Gastrocnemius medialis (tissue), 4 donors: ENCODE measurements at regions not wholly inside any gene's neighbourhood (a gene's known extent, or its start where the extent isn't known, plus 50 kb on each side); places are given as distances from the start of the nearest gene placed in this dataset.

Source experiments
- ATAC-seq, 2 donors: fragments of 150-250 bp; one replicate each; pipeline ENCODE4 v1.9.1; 2016
- DNase-seq, 2 donors: peaks; one replicate each; pipeline ENCODE4 v3.0.0-alpha.2; 2019
- H3K27ac ChIP-seq, 4 donors: fragments of 200-600 bp; sonication (generic); 1 replicate in 1 of 4; 2 replicates in 3 of 4; pipeline ENCODE4 v1.5.1; 2016 to 2018; ENCODE audit warnings: mild to moderate bottlenecking in 2 of 4, moderate library complexity in 1 of 4
- H3K27me3 ChIP-seq, 3 donors: fragments of 200-600 bp; sonication (generic) in 2 of 3; 1 replicate in 1 of 3; 2 replicates in 2 of 3; pipeline versions ENCODE4 v1.5.1 to v1.6.0; 2016 to 2019; ENCODE audit warnings: mild to moderate bottlenecking in 1 of 3, moderate library complexity in 1 of 3
- H3K36me3 ChIP-seq, 2 donors: fragments of 200-600 bp; sonication (generic) in 1 of 2; one replicate each; pipeline ENCODE4 v1.5.1; 2017 to 2018
- H3K4me1 ChIP-seq, 2 donors: fragments of 200-600 bp; sonication (generic) in 1 of 2; one replicate each; pipeline ENCODE4 v1.5.1; 2016 to 2017; ENCODE audit warnings: mild to moderate bottlenecking in 2 of 2
- H3K4me3 ChIP-seq, 4 donors: fragments of 200-600 bp; sonication (generic) in 3 of 4; 1 replicate in 1 of 4; 2 replicates in 3 of 4; pipeline ENCODE4 v1.5.1; 2016 to 2019; ENCODE audit warnings: mild to moderate bottlenecking in 2 of 4
- H3K9me3 ChIP-seq, 3 donors: fragments of 200-600 bp; sonication (generic) in 2 of 3; 1 replicate in 1 of 3; 2 replicates in 2 of 3; pipeline ENCODE4 v1.5.1; 2016 to 2019
- CTCF ChIP-seq, 5 experiments: fragments of 450-650 bp in 3 of 5; fragments of 200-600 bp in 2 of 5; sonication (generic) in 2 of 5; IDR thresholded peaks in 4 of 5; conservative IDR thresholded peaks in 1 of 5; 1 replicate in 4 of 5; 2 replicates in 1 of 5; pipeline ENCODE4 v1.5.1; 2016 to 2019; ENCODE audit warnings: antibody characterized with exemption in 5 of 5, mild to moderate bottlenecking in 3 of 5, moderate library complexity in 3 of 5
- POLR2A ChIP-seq, 2 donors: fragments of 450-650 bp; IDR thresholded peaks; one replicate each; pipeline ENCODE4 v1.6.1; 2017; ENCODE audit warnings: antibody characterized with exemption in 2 of 2, mild to moderate bottlenecking in 2 of 2, moderate library complexity in 2 of 2
- in situ Hi-C, 4 donors: fragments of 200-750 bp; cut with MboI; loops; one replicate each; pipeline versions ENCODE4 v1.15.0 to v1.8.0; 2017; ENCODE audit warnings: low sequenced_read_pairs in 4 of 4
- intact Hi-C: fragments of 100-400 bp; cut with DNase I; formaldehyde crosslinking; loops from one replicate; pipeline ENCODE4 v1.15.1; 2023; ENCODE audit warnings: low total_unique reads

GRCh38 chr5:152838241-152838786, 433.2 kb upstream of the NMUR2 start:
- Histone ChIP-seq H3K27me3 (no peaks in the 10 kb centered on the region), H3K4me1 (no peaks in the 10 kb centered on the region), H3K36me3 (no peaks in the 10 kb centered on the region), H3K27ac (no peak overlapping the region), H3K4me3 (no peak overlapping the region), H3K9me3 (no peaks in the 10 kb centered on the region)
- DNase-seq, result no peak
- in situ Hi-C loops (no loop called here), intact Hi-C loops (no loop called here)
- no peak for TF ChIP-seq POLR2A (IDR thresholded peaks at IDR 0.05)
- TF ChIP-seq CTCF (IDR thresholded peaks at IDR 0.05 in 4 of 5, conservative IDR thresholded peaks at IDR 0.05 in 1 of 5), result no peak
- ATAC-seq, result no peak

- Histone ChIP-seq H3K27me3 (no peaks in the 10 kb centered on the region), H3K36me3 (no peaks in the 10 kb centered on the region), H3K4me1 (no peaks in the 10 kb centered on the region), H3K9me3 (no peaks in the 10 kb centered on the region), H3K4me3 (no peak overlapping the region), H3K27ac (no peak overlapping the region)
- no peak for ATAC-seq
- DNase-seq, result no peak
- no peak for TF ChIP-seq POLR2A (IDR thresholded peaks at IDR 0.05)
- TF ChIP-seq CTCF (IDR thresholded peaks at IDR 0.05 in 4 of 5, conservative IDR thresholded peaks at IDR 0.05 in 1 of 5), result no peak
- in situ Hi-C loops (no loop called here), intact Hi-C loops (no loop called here)
These were observed 439.6 kb upstream of the NMUR2 start for GRCh38 chr5:152844713-152845112.

GRCh38 chr5:152853361-152853760, 448.3 kb upstream of the NMUR2 start:
- intact Hi-C loops, result no loop called here
- no peak overlapping the region for H3K4me3 ChIP-seq
- H3K27ac ChIP-seq, result no peak overlapping the region
- ATAC-seq (no peak), DNase-seq (no peak)
- H3K27me3 ChIP-seq, result no peaks in the 10 kb centered on the region
- H3K36me3 ChIP-seq, result no peaks in the 10 kb centered on the region
- H3K9me3 ChIP-seq, result no peaks in the 10 kb centered on the region
- TF ChIP-seq POLR2A (IDR thresholded peaks at IDR 0.05) (no peak), CTCF (IDR thresholded peaks at IDR 0.05 in 4 of 5, conservative IDR thresholded peaks at IDR 0.05 in 1 of 5) (no peak)
- no peaks in the 10 kb centered on the region for H3K4me1 ChIP-seq
- in situ Hi-C loops, result no loop called here

GRCh38 chr5:152855441-152855840, 450.4 kb upstream of the NMUR2 start:
- no peaks in the 10 kb centered on the region for H3K36me3 ChIP-seq
- intact Hi-C loops, result no loop called here
- H3K27me3 ChIP-seq, result no peaks in the 10 kb centered on the region
- DNase-seq (no peak), ATAC-seq (no peak)
- no peak overlapping the region for H3K27ac ChIP-seq
- no peaks in the 10 kb centered on the region for H3K4me1 ChIP-seq
- H3K9me3 ChIP-seq, result no peaks in the 10 kb centered on the region
- in situ Hi-C loops, result no loop called here
- TF ChIP-seq POLR2A (IDR thresholded peaks at IDR 0.05), result no peak
- no peak overlapping the region for H3K4me3 ChIP-seq

GRCh38 chr5:152861231-152861630, 456.2 kb upstream of the NMUR2 start:
- Histone ChIP-seq H3K36me3 (no peaks in the 10 kb centered on the region), H3K4me3 (no peak overlapping the region), H3K4me1 (no peaks in the 10 kb centered on the region), H3K27me3 (no peaks in the 10 kb centered on the region), H3K9me3 (no peaks in the 10 kb centered on the region), H3K27ac (no peak overlapping the region)
- in situ Hi-C loops, result no loop called here
- ATAC-seq (no peak), DNase-seq (no peak)
- no peak for TF ChIP-seq CTCF (IDR thresholded peaks at IDR 0.05 in 4 of 5, conservative IDR thresholded peaks at IDR 0.05 in 1 of 5)
- no peak for TF ChIP-seq POLR2A (IDR thresholded peaks at IDR 0.05)
- intact Hi-C loops, result no loop called here
